Type B pancreatic cell (in vitro differentiated cells): ENCODE measurements at regions not wholly inside any gene's neighbourhood (a gene's known extent, or its start where the extent isn't known, plus 50 kb on each side); places are given as distances from the start of the nearest gene placed in this dataset.

Experiments
- DNase-seq: peaks from one replicate; pipeline ENCODE4 v3.0.0; 2021; ENCODE audit warnings: mixed read lengths; ENCODE audit not compliant: unreplicated experiment; ENCODE audit errors: extremely low spot score
- H3K27ac Mint-ChIP-seq: 2 replicates; pipeline ENCODE4 v1.8.0; 2021; ENCODE audit warnings: mild to moderate bottlenecking, mixed read lengths
- H3K27me3 Mint-ChIP-seq: 2 replicates; pipeline ENCODE4 v1.8.0; 2021; ENCODE audit warnings: mixed read lengths
- H3K36me3 Mint-ChIP-seq: 2 replicates; pipeline ENCODE4 v1.8.0; 2021; ENCODE audit warnings: mixed read lengths
- H3K4me1 Mint-ChIP-seq: one replicate; pipeline ENCODE4 v1.8.0; 2021; ENCODE audit warnings: mixed read lengths; ENCODE audit not compliant: unreplicated experiment
- H3K4me3 Mint-ChIP-seq: 2 replicates; pipeline ENCODE4 v1.8.0; 2021; ENCODE audit warnings: mild to moderate bottlenecking, mixed read lengths
- H3K9me3 Mint-ChIP-seq: 2 replicates; pipeline ENCODE4 v1.8.0; 2021; ENCODE audit warnings: mixed read lengths
- CTCF ChIP-seq: fragments of 200-600 bp; sonication (generic); conservative IDR thresholded peaks from 2 replicates; pipeline ENCODE4 v1.5.0; 2021; ENCODE audit warnings: antibody characterized with exemption, mild to moderate bottlenecking

DNA sequence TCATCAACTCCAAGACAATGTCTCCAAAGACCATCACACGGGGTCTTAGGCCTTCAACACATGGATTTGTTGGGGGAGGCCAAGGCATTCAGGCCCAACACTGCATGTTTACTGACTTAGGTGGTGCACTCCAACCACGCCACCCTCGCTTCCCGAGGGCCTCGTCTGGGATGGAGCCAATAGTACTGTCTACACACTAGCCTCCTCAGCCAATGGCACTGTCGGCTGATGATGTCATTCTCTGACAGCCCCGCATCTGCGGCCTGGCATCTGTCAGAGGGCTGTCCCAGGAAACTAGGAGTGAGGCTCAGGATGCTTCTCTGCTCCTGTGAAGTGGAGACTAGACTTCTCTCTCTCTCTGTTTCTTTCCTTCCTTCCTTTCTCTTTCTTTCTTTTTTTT is 96.6 kb downstream of the TEX26 start:
- peaks cover 9% of the 10 kb centered on the region for H3K27me3 Mint-ChIP-seq
- H3K9me3 Mint-ChIP-seq = no peaks in the 10 kb centered on the region
- no peaks in the 10 kb centered on the region for H3K36me3 Mint-ChIP-seq
- H3K4me3 Mint-ChIP-seq = no peak overlapping the region
- H3K27ac Mint-ChIP-seq = no peak overlapping the region
- H3K4me1 Mint-ChIP-seq = no peaks in the 10 kb centered on the region
- no peak for DNase-seq
- TF ChIP-seq CTCF = no peak

GRCh38 chr13:31027136-31027535 is 94.7 kb downstream of the TEX26 start:
- H3K27ac Mint-ChIP-seq = no peak overlapping the region
- H3K4me1 Mint-ChIP-seq = no peaks in the 10 kb centered on the region
- no peaks in the 10 kb centered on the region for H3K9me3 Mint-ChIP-seq
- no peaks in the 10 kb centered on the region for H3K36me3 Mint-ChIP-seq
- no peak for TF ChIP-seq CTCF
- peaks cover 8% of the 10 kb centered on the region for H3K27me3 Mint-ChIP-seq
- no peak overlapping the region for H3K4me3 Mint-ChIP-seq
- no peak for DNase-seq
